ENCODE measurements at regions not wholly inside any gene's neighbourhood (a gene's known extent, or its start where the extent isn't known, plus 50 kb on each side); places are given as distances from the start of the nearest gene placed in this dataset.

DNA sequence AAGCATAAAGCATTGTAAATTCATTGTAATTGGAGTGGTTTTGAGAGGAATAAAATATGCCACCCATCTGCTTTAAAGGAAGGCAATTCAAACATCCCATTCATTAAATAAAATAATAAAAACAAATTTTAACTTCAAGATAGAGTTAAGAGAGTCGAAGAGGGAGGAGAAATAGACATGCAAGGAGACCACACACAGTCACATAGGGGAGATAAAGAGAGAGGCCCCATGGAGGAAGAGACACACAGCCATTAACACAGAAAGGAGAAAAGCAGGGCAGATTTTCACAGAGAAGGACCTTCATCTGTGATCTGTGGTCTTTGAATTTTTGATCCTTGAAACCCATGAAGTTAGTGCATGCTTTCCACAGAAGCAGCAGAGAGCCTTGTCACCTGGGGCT lies 214.3 kb upstream of the TCF21 start:
- no TSS peak for BruUV-seq (replicated peaks)
- in situ Hi-C loops (cut with MboI; ENCODE audit: low sequenced_read_pairs) = no loop called here
- CTCF ChIA-PET = no interaction called here

More for the DNA sequence above, 214.3 kb upstream of the TCF21 start:
- no peak overlapping the region for H4K91ac ChIP-seq (ENCODE audit: insufficient read depth, low read depth, low read length)
- POLR2A ChIA-PET (ENCODE audit: unreplicated experiment) = no interaction called here
- intact Hi-C loops (cut with micrococcal nuclease) (no loop called here), dilution Hi-C loops (cut with HindIII; ENCODE audit: low sequenced_read_pairs, unreplicated experiment) (no loop called here)
- H2BK5ac ChIP-seq (ENCODE audit: low read depth, low read length, poor library complexity, severe bottlenecking) = no peak overlapping the region
- WGBS, 2 experiments (ENCODE audit: extremely low coverage in 2 of 2, insufficient read length in 1 of 2) = no CpG with 5 or more reads among the region's 1 CpG
- H3K9me1 ChIP-seq (ENCODE audit: insufficient read depth, low read length) = no peaks in the 10 kb centered on the region
- peak overlapping the region; percentile 54; the same call in 1 of the 2 replicates for H3K18ac ChIP-seq (ENCODE audit: low read depth, low read length)
- H3K4me1 ChIP-seq (ENCODE audit: control insufficient read depth, insufficient read depth, low read length) = peaks cover 5% of the 10 kb centered on the region
- H3K4me2 ChIP-seq (ENCODE audit: low read depth, low read length) = no peak overlapping the region
- no peak overlapping the region for H2AK5ac ChIP-seq (ENCODE audit: low read depth, low read length)
- H2AFZ ChIP-seq (replicated peaks; ENCODE audit: low read length, poor library complexity) = no peak overlapping the region
- no peaks in the 10 kb centered on the region for H3K79me1 ChIP-seq (ENCODE audit: low read depth in 1 of 2, low read length in 2 of 2)
- no peaks in the 10 kb centered on the region for H3K27me3 ChIP-seq (ENCODE audit: control insufficient read depth, insufficient read depth, low read length)
- H3K14ac ChIP-seq (replicated peaks; ENCODE audit: low read depth, low read length) = no peak overlapping the region; the same call in 1 of the 2 replicates
- ATAC-seq (ENCODE audit: low read depth) (no peak), DNase-seq (no peak)
- no peak overlapping the region for H2BK15ac ChIP-seq (ENCODE audit: low read depth, low read length)
- no peak overlapping the region for H3K4me3 ChIP-seq (ENCODE audit: insufficient read depth, low read depth, low read length)
- H3K27ac ChIP-seq (ENCODE audit: insufficient read depth, low read length) = no peak overlapping the region
- H3K4ac ChIP-seq (ENCODE audit: low read depth, low read length) = no peak overlapping the region
- H3K56ac ChIP-seq (ENCODE audit: extremely low read depth, insufficient read depth, low read length) = no peak overlapping the region
- 0 out of 2 replicates have a peak overlapping the region, but pooled peaks have one; percentile 2 for H3K23ac ChIP-seq (ENCODE audit: low read depth, low read length)
- H4K5ac ChIP-seq (ENCODE audit: low read depth, low read length) = no peak overlapping the region
- 0 out of 4 replicates have a peak overlapping the region, but pooled peaks of 1 of the 2 experiments have one; percentile 16 for H4K8ac ChIP-seq (ENCODE audit: low read depth in 2 of 2, low read length in 2 of 2)
- no peak overlapping the region for H2AK9ac ChIP-seq (replicated peaks; ENCODE audit: low read depth, low read length, poor library complexity)
- H2BK120ac ChIP-seq (ENCODE audit: low read depth, low read length) = no peak overlapping the region
- H2BK20ac ChIP-seq (ENCODE audit: low read depth, low read length) = no peak overlapping the region
- H3K36me3 ChIP-seq (ENCODE audit: control insufficient read depth, insufficient read depth, low read length) = no peaks in the 10 kb centered on the region
- no peak for TF ChIP-seq RFX5 (IDR thresholded peaks at IDR 0.05; ENCODE audit: low read depth, low read length)
- no peaks in the 10 kb centered on the region for H4K20me1 ChIP-seq (ENCODE audit: insufficient read depth, low read length)
- H3K9ac ChIP-seq (ENCODE audit: low read depth, low read length) = no peak overlapping the region
- no peaks in the 10 kb centered on the region for H3K9me3 ChIP-seq (ENCODE audit: control insufficient read depth, insufficient read depth, low read length)

All from IMR-90 (cell line).